GM03348 (cell line): ENCODE measurements at regions not wholly inside any gene's neighbourhood (a gene's known extent, or its start where the extent isn't known, plus 50 kb on each side); places are given as distances from the start of the nearest gene placed in this dataset.

Source experiments
- DNase-seq: peaks from one replicate; pipeline ENCODE4 v3.0.0; 2012; ENCODE audit warnings: low spot score

- DNase-seq = no peak
Measured at GRCh38 chr15:96089405-96090058, 241.0 kb upstream of the NR2F2 start.

- no peak for DNase-seq
Measured at GRCh38 chr15:96092186-96092585, 238.3 kb upstream of the NR2F2 start.

GRCh38 chr15:96093063-96093462 lies 237.4 kb upstream of the NR2F2 start:
- no peak for DNase-seq

GRCh38 chr15:96097661-96098060 lies 232.8 kb upstream of the NR2F2 start:
- no peak for DNase-seq

GRCh38 chr15:96102631-96103030 lies 227.9 kb upstream of the NR2F2 start:
- no peak for DNase-seq

- DNase-seq = no peak
Measured at GRCh38 chr15:96106181-96106580, 224.3 kb upstream of the NR2F2 start.

GRCh38 chr15:96106628-96107027 lies 223.9 kb upstream of the NR2F2 start:
- DNase-seq = no peak

- peak; percentile 22 for DNase-seq
Measured at GRCh38 chr15:96107916-96108315, 222.6 kb upstream of the NR2F2 start.

GRCh38 chr15:96108405-96108804 lies 222.1 kb upstream of the NR2F2 start:
- no peak for DNase-seq

- DNase-seq = no peak
Measured at GRCh38 chr15:96109820-96110219, 220.7 kb upstream of the NR2F2 start.

- DNase-seq = no peak
Measured at GRCh38 chr15:96112018-96112417, 218.5 kb upstream of the NR2F2 start.

GRCh38 chr15:96115642-96116041 lies 214.9 kb upstream of the NR2F2 start:
- peak; percentile 55 for DNase-seq

GRCh38 chr15:96117270-96117669 lies 213.2 kb upstream of the NR2F2 start:
- DNase-seq = no peak

- no peak for DNase-seq
Measured at GRCh38 chr15:96119734-96120133, 210.8 kb upstream of the NR2F2 start.

GRCh38 chr15:96121086-96121920 lies 209.2 kb upstream of the NR2F2 start:
- no peak for DNase-seq

- peak; percentile 19 for DNase-seq
Measured at GRCh38 chr15:96122077-96123027, 208.1 kb upstream of the NR2F2 start.

- DNase-seq = no peak
Measured at GRCh38 chr15:96123028-96123400, 207.5 kb upstream of the NR2F2 start.

GRCh38 chr15:96123630-96124187 lies 206.8 kb upstream of the NR2F2 start:
- no peak for DNase-seq

GRCh38 chr15:96124436-96124835 lies 206.1 kb upstream of the NR2F2 start:
- no peak for DNase-seq

GRCh38 chr15:96125721-96126415 lies 204.6 kb upstream of the NR2F2 start:
- no peak for DNase-seq

GRCh38 chr15:96126859-96127258 lies 203.6 kb upstream of the NR2F2 start:
- no peak for DNase-seq

- DNase-seq = no peak
Measured at GRCh38 chr15:96130734-96131133, 199.8 kb upstream of the NR2F2 start.
